GM18858 (cell line): ENCODE measurements at regions not wholly inside any gene's neighbourhood (a gene's known extent, or its start where the extent isn't known, plus 50 kb on each side); places are given as distances from the start of the nearest gene placed in this dataset.

Source experiments
- ATAC-seq: cut with Tn5 transposase; IDR thresholded peaks from one replicate; pipeline ENCODE4 v1.9.1; 2021; ENCODE audit not compliant: unreplicated experiment

GRCh38 chr13:73281746-73282145 lies 222.9 kb downstream of the KLF5 start:
- no peak for ATAC-seq

- peak; percentile 78 for ATAC-seq
Observed at GRCh38 chr13:73278186-73278585, 219.4 kb downstream of the KLF5 start.

- ATAC-seq, result no peak
Observed at GRCh38 chr13:73275163-73275562, 216.4 kb downstream of the KLF5 start.

- ATAC-seq, result no peak
Observed at GRCh38 chr13:73274147-73274546, 215.3 kb downstream of the KLF5 start.

GRCh38 chr13:73273745-73274144 lies 214.9 kb downstream of the KLF5 start:
- no peak for ATAC-seq

- ATAC-seq, result no peak
Observed at GRCh38 chr13:73273276-73273675, 214.5 kb downstream of the KLF5 start.

GRCh38 chr13:73272831-73273230 lies 214.0 kb downstream of the KLF5 start:
- no peak for ATAC-seq

- ATAC-seq, result no peak
Observed at GRCh38 chr13:73268306-73268705, 209.5 kb downstream of the KLF5 start.

GRCh38 chr13:73266640-73267180 lies 207.9 kb downstream of the KLF5 start:
- ATAC-seq, result no peak

- ATAC-seq, result no peak
Observed at GRCh38 chr13:73262862-73263627, 204.2 kb downstream of the KLF5 start.

GRCh38 chr13:73261739-73262216 lies 203.0 kb downstream of the KLF5 start:
- ATAC-seq, result no peak

GRCh38 chr13:73259061-73260017 lies 200.5 kb downstream of the KLF5 start:
- ATAC-seq, result no peak

- ATAC-seq, result no peak
Observed at GRCh38 chr13:73258406-73258805, 199.6 kb downstream of the KLF5 start.

- no peak for ATAC-seq
Observed at GRCh38 chr13:73254827-73255226, 196.0 kb downstream of the KLF5 start.

GRCh38 chr13:73251626-73252265 lies 192.9 kb downstream of the KLF5 start:
- no peak for ATAC-seq

- ATAC-seq, result no peak
Observed at GRCh38 chr13:73250061-73250460, 191.3 kb downstream of the KLF5 start.

- no peak for ATAC-seq
Observed at GRCh38 chr13:73248711-73249580, 190.1 kb downstream of the KLF5 start.

- no peak for ATAC-seq
Observed at GRCh38 chr13:73248154-73248553, 189.3 kb downstream of the KLF5 start.

- ATAC-seq, result no peak
Observed at GRCh38 chr13:73245246-73245645, 186.4 kb downstream of the KLF5 start.

GRCh38 chr13:73244467-73244866 lies 185.7 kb downstream of the KLF5 start:
- no peak for ATAC-seq
